ENCODE measurements at regions not wholly inside any gene's neighbourhood (a gene's known extent, or its start where the extent isn't known, plus 50 kb on each side); places are given as distances from the start of the nearest gene placed in this dataset.

DNA sequence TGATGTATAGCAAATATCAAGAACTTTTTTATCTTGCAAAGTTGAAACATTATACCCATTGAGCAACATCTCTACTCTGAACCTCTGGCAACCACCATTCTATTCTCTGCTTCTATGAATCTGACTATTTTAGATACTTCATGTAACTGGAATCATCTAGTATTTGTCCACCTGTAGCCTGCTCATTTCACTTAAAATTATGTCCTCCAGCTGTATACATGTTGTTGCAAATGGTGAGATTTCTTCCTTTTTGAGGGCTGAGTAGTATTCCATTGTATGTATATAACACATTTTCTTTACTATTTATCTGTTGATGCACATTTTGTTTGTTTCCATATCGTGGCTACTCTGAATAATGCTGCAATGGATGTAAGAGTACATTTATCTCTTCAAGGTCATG is 476.3 kb upstream of the LRRC4C start:
- Histone ChIP-seq H3K36me3 (no peaks in the 10 kb centered on the region), H3K27me3 (ENCODE audit: insufficient read depth, low read depth, severe bottlenecking) (peaks cover 7% of the 10 kb centered on the region), H3K27ac (no peak overlapping the region), H3K4me3 (ENCODE audit: low read depth, low read length) (no peak overlapping the region), H3K9me3 (ENCODE audit: severe bottlenecking) (no peaks in the 10 kb centered on the region)
- no peak for TF ChIP-seq CTCF (IDR thresholded peaks at IDR 0.05; ENCODE audit: low read depth, low read length)
- no peak for DNase-seq

GRCh38 chr11:41943656-41944055 is 484.2 kb upstream of the LRRC4C start:
- TF ChIP-seq CTCF (IDR thresholded peaks at IDR 0.05; ENCODE audit: low read depth, low read length) = no peak
- Histone ChIP-seq H3K27me3 (ENCODE audit: insufficient read depth, low read depth, severe bottlenecking) (peaks cover 54% of the 10 kb centered on the region), H3K36me3 (no peaks in the 10 kb centered on the region), H3K9me3 (ENCODE audit: severe bottlenecking) (no peaks in the 10 kb centered on the region), H3K4me3 (ENCODE audit: low read depth, low read length) (no peak overlapping the region), H3K27ac (no peak overlapping the region)
- DNase-seq = no peak

GRCh38 chr11:41947392-41947791 is 487.9 kb upstream of the LRRC4C start:
- no peak for DNase-seq
- Histone ChIP-seq H3K36me3 (no peaks in the 10 kb centered on the region), H3K9me3 (ENCODE audit: severe bottlenecking) (no peaks in the 10 kb centered on the region), H3K4me3 (ENCODE audit: low read depth, low read length) (no peak overlapping the region), H3K27ac (no peak overlapping the region), H3K27me3 (ENCODE audit: insufficient read depth, low read depth, severe bottlenecking) (peaks cover 70% of the 10 kb centered on the region)
- no peak for TF ChIP-seq CTCF (IDR thresholded peaks at IDR 0.05; ENCODE audit: low read depth, low read length)

GRCh38 chr11:41950470-41951143 is 491.2 kb upstream of the LRRC4C start:
- Histone ChIP-seq H3K4me3 (ENCODE audit: low read depth, low read length) (no peak overlapping the region), H3K27me3 (ENCODE audit: insufficient read depth, low read depth, severe bottlenecking) (peaks cover 62% of the 10 kb centered on the region), H3K36me3 (no peaks in the 10 kb centered on the region), H3K9me3 (ENCODE audit: severe bottlenecking) (no peaks in the 10 kb centered on the region), H3K27ac (no peak overlapping the region)
- TF ChIP-seq CTCF (IDR thresholded peaks at IDR 0.05; ENCODE audit: low read depth, low read length) = no peak
- no peak for DNase-seq

GRCh38 chr11:41954034-41954433 is 494.6 kb upstream of the LRRC4C start:
- no peaks in the 10 kb centered on the region for H3K36me3 ChIP-seq
- no peak for TF ChIP-seq CTCF (IDR thresholded peaks at IDR 0.05; ENCODE audit: low read depth, low read length)
- peaks cover 39% of the 10 kb centered on the region for H3K27me3 ChIP-seq (ENCODE audit: insufficient read depth, low read depth, severe bottlenecking)

DNA sequence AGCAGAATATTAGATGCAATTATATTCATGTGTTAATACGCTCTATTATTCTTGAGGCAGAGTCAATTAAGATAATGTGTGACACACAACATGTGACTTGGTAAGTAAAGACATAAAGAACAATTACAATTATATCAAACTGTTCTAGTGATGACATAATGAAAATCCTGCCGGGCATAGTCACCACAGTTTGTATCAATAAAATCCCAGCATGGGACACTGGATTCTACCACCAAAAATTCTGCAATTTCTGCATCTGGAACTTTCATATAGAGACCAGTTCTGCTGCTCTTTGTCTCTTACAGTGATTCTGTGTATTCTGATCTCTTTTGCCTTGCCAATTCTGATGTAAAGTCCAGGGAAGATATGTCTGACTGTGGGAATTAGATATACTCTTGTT is 495.6 kb upstream of the LRRC4C start:
- DNase-seq = no peak
- no peaks in the 10 kb centered on the region for H3K9me3 ChIP-seq (ENCODE audit: severe bottlenecking)
- no peak overlapping the region for H3K27ac ChIP-seq
- no peaks in the 10 kb centered on the region for H3K36me3 ChIP-seq
- no peak for TF ChIP-seq CTCF (IDR thresholded peaks at IDR 0.05; ENCODE audit: low read depth, low read length)
- H3K4me3 ChIP-seq (ENCODE audit: low read depth, low read length) = no peak overlapping the region
- peaks cover 30% of the 10 kb centered on the region for H3K27me3 ChIP-seq (ENCODE audit: insufficient read depth, low read depth, severe bottlenecking)

More at GRCh38 chr11:41954034-41954433, 494.6 kb upstream of the LRRC4C start:
- Histone ChIP-seq H3K9me3 (ENCODE audit: severe bottlenecking) (no peaks in the 10 kb centered on the region), H3K27ac (no peak overlapping the region), H3K4me3 (ENCODE audit: low read depth, low read length) (no peak overlapping the region)
- DNase-seq = no peak
